SK-N-SH (cell line): ENCODE measurements at regions not wholly inside any gene's neighbourhood (a gene's known extent, or its start where the extent isn't known, plus 50 kb on each side); places are given as distances from the start of the nearest gene placed in this dataset.

Experiments used
- CTCF ChIA-PET: fragments of 300-600, 350-600 bp; formaldehyde crosslinking; extraction: SDS; loops from one replicate; lab custom pipeline; 2021; lab: Yijun Ruan, JAX
- POLR2A ChIA-PET: fragments of 350-600 bp; sonication (Branson Sonifier 250); formaldehyde crosslinking; extraction: SDS; loops from one replicate; lab custom pipeline; 2020; ENCODE audit warnings: antibody characterized with exemption, inconsistent platforms; lab: Yijun Ruan, JAX
- DNase-seq: peaks from one replicate; pipeline ENCODE4 v3.0.0; 2012
- H2AFZ ChIP-seq: fragments of 200-600 bp; sonication (generic); 2 replicates; pipeline ENCODE4 v1.8.1; 2016; ENCODE audit warnings: antibody characterized with exemption, mild to moderate bottlenecking, low read depth
- H3F3A ChIP-seq: fragments of 200-600 bp; sonication (generic); replicated peaks from 2 replicates; pipeline ENCODE3; 2016; ENCODE audit warnings: antibody characterized with exemption, mild to moderate bottlenecking; ENCODE audit not compliant: insufficient read depth
- H3K27ac ChIP-seq, 2 experiments: fragments of 200-500 bp in 1 of 2; fragments of 200-600 bp in 1 of 2; sonication (Bioruptor generic) in 1 of 2; sonication (generic), shearing (Covaris generic) in 1 of 2; 2 replicates each; pipeline versions ENCODE4 v1.5.1 to v1.6.1; 2014 to 2016; ENCODE audit warnings: low read depth in 2 of 2, inconsistent platforms in 1 of 2, low read length in 1 of 2, mild to moderate bottlenecking in 1 of 2, mixed read lengths in 1 of 2
- H3K27me3 ChIP-seq: fragments of 200-600 bp; sonication (generic), shearing (Covaris generic); 2 replicates; pipeline ENCODE4 v1.6.1; 2016; ENCODE audit warnings: mixed run types; ENCODE audit not compliant: insufficient read depth
- H3K36me3 ChIP-seq, 2 experiments: fragments of 200-500 bp in 1 of 2; fragments of 200-600 bp in 1 of 2; sonication (Bioruptor generic) in 1 of 2; sonication (generic) in 1 of 2; replicated peaks in 1 of 2; 2 replicates each; pipeline versions ENCODE3 to v1.5.1; 2014 to 2016; ENCODE audit warnings: low read length in 1 of 2, mild to moderate bottlenecking in 1 of 2; ENCODE audit not compliant: insufficient read depth in 2 of 2, control insufficient read depth in 1 of 2
- H3K4me1 ChIP-seq, 2 experiments: fragments of 200-500 bp in 1 of 2; fragments of 200-600 bp in 1 of 2; sonication (Bioruptor generic) in 1 of 2; sonication (generic), shearing (Covaris generic) in 1 of 2; 2 replicates each; pipeline versions ENCODE4 v1.5.1 to v1.6.1; 2014 to 2016; ENCODE audit warnings: low read depth in 1 of 2, low read length in 1 of 2, mixed run types in 1 of 2; ENCODE audit not compliant: insufficient read depth in 2 of 2, control insufficient read depth in 1 of 2
- H3K4me2 ChIP-seq: fragments of 200-600 bp; sonication (generic), shearing (Covaris generic); 2 replicates; pipeline ENCODE4 v1.6.1; 2017; ENCODE audit warnings: mixed run types
- H3K4me3 ChIP-seq, 2 experiments: fragments of 200-500 bp in 1 of 2; fragments of 200-600 bp in 1 of 2; sonication (Bioruptor generic) in 1 of 2; sonication (generic), shearing (Covaris generic) in 1 of 2; 2 replicates each; pipeline versions ENCODE4 v1.5.1 to v1.8.1; 2014 to 2016; ENCODE audit warnings: low read depth in 2 of 2, inconsistent platforms in 1 of 2, low read length in 1 of 2, mild to moderate bottlenecking in 1 of 2, mixed read lengths in 1 of 2, moderate library complexity in 1 of 2
- H3K79me2 ChIP-seq: fragments of 200-600 bp; sonication (generic); 2 replicates; pipeline ENCODE4 v1.8.1; 2017; ENCODE audit warnings: mild to moderate bottlenecking; ENCODE audit not compliant: insufficient read depth
- H3K9ac ChIP-seq: fragments of 200-600 bp; sonication (generic); 2 replicates; pipeline ENCODE4 v1.6.1; 2017; ENCODE audit warnings: mixed run types
- H3K9me2 ChIP-seq: fragments of 200-600 bp; sonication (generic); 2 replicates; pipeline ENCODE4 v1.6.1; 2017; ENCODE audit warnings: mixed run types
- H3K9me3 ChIP-seq: fragments of 200-600 bp; sonication (generic); 2 replicates; pipeline ENCODE4 v1.6.1; 2017; ENCODE audit warnings: mixed run types, mild to moderate bottlenecking, moderate library complexity
- H4K20me1 ChIP-seq: fragments of 200-600 bp; sonication (generic); 2 replicates; pipeline ENCODE4 v1.6.1; 2017; ENCODE audit warnings: mild to moderate bottlenecking, mixed run types; ENCODE audit not compliant: insufficient read depth
- CHD2 ChIP-seq: fragments of 150-350 bp; IDR thresholded peaks from 2 replicates; pipeline ENCODE4 v1.6.1; 2018; ENCODE audit warnings: low read length; ENCODE audit not compliant: partially characterized antibody
- ELF1 ChIP-seq: IDR thresholded peaks from 2 replicates; pipeline ENCODE4 v1.4.0; 2012
- EP300 ChIP-seq, 2 experiments: IDR thresholded peaks; 2 replicates each; pipeline versions ENCODE4 v1.4.0 to v1.6.1; 2012; ENCODE audit warnings: borderline replicate concordance in 1 of 2, low read depth in 1 of 2, low read length in 1 of 2
- FOXJ3 ChIP-seq: sonication (generic); formaldehyde crosslinking; IDR thresholded peaks from 2 replicates; pipeline ENCODE4 v1.5.1; 2020; ENCODE audit warnings: mild to moderate bottlenecking, missing genetic modification reagents
- GATA2 ChIP-seq: sonication (generic); formaldehyde crosslinking; IDR thresholded peaks from 2 replicates; pipeline ENCODE4 v1.5.0; 2020; ENCODE audit warnings: mild to moderate bottlenecking, missing genetic modification reagents
- IRF3 ChIP-seq: fragments of 150-350 bp; IDR thresholded peaks from 2 replicates; pipeline ENCODE4 v1.6.1; 2016; ENCODE audit warnings: mild to moderate bottlenecking, low read depth, low read length
- JUND ChIP-seq: IDR thresholded peaks from 2 replicates; pipeline ENCODE4 v1.4.0; 2012
- MXI1 ChIP-seq: IDR thresholded peaks from 2 replicates; pipeline ENCODE4 v1.6.1; 2012; ENCODE audit warnings: mild to moderate bottlenecking, low read depth, low read length, improper control_type of control experiment
- NFIC ChIP-seq: IDR thresholded peaks from 2 replicates; pipeline ENCODE4 v1.4.0; 2012; ENCODE audit warnings: borderline replicate concordance
- RCOR1 ChIP-seq: fragments of 150-350 bp; IDR thresholded peaks from 2 replicates; pipeline ENCODE4 v1.6.1; 2017; ENCODE audit warnings: antibody characterized with exemption, low read length
- RFX5 ChIP-seq: IDR thresholded peaks from 2 replicates; pipeline ENCODE4 v1.6.1; 2012; ENCODE audit warnings: mild to moderate bottlenecking, improper control_type of control experiment, low read length
- TAF1 ChIP-seq: IDR thresholded peaks from 2 replicates; pipeline ENCODE4 v1.6.1; 2012; ENCODE audit warnings: low read depth, mild to moderate bottlenecking, low read length, moderate library complexity, borderline replicate concordance
- TEAD4 ChIP-seq: IDR thresholded peaks from 2 replicates; pipeline ENCODE4 v1.4.0; 2012; ENCODE audit warnings: mild to moderate bottlenecking, borderline replicate concordance; ENCODE audit not compliant: insufficient read depth
- USF2 ChIP-seq: fragments of 150-350 bp; IDR thresholded peaks from 2 replicates; pipeline ENCODE4 v1.6.1; 2017; ENCODE audit warnings: antibody characterized with exemption, low read length, low read depth, borderline replicate concordance
- ZBTB33 ChIP-seq: IDR thresholded peaks from 2 replicates; pipeline ENCODE4 v1.4.0; 2012; ENCODE audit warnings: low read depth, borderline replicate concordance
- WGBS: methylation state at CpG from one replicate; pipeline ENCODE4 v1.1.6; 2017; ENCODE audit warnings: low lambda C conversion rate; 5-methylcytosine and 5-hydroxymethylcytosine counted together

GRCh38 chr1:229043115-229043514, 227.8 kb upstream of the RAB4A start:
- Histone ChIP-seq H3K79me2 (no peaks in the 10 kb centered on the region), H2AFZ (no peak overlapping the region), H3K4me1 (no peaks in the 10 kb centered on the region), H3F3A (no peaks in the 10 kb centered on the region), H3K27ac (no peak overlapping the region), H3K4me3 (no peak overlapping the region), H4K20me1 (no peaks in the 10 kb centered on the region), H3K9me3 (no peaks in the 10 kb centered on the region), H3K36me3 (no peaks in the 10 kb centered on the region), H3K27me3 (peaks cover 8% of the 10 kb centered on the region; the same call in 1 of the 2 replicates), H3K9me2 (no peaks in the 10 kb centered on the region), H3K9ac (no peak overlapping the region), H3K4me2 (no peak overlapping the region)
- TF ChIP-seq NFIC (no peak), RCOR1 (no peak), EP300 (IDR thresholded peaks at IDR 0.05; ENCODE audit: borderline replicate concordance in 1 of 2, low read depth in 1 of 2, low read length in 1 of 2) (no peak), RFX5 (no peak), FOXJ3 (no peak), MXI1 (no peak), ELF1 (no peak), GATA2 (CRISPR knock-in tag) (no peak)
- WGBS: 61% methylated on average over 2 of the region's 2 CpGs
- ChIA-PET POLR2A (no interaction called here), CTCF (no interaction called here)
- DNase-seq: no peak

GRCh38 chr1:229046251-229046853, 224.6 kb upstream of the RAB4A start:
- ChIA-PET POLR2A (no interaction called here), CTCF (no interaction called here)
- no peaks in the 10 kb centered on the region for H3F3A ChIP-seq
- no peaks in the 10 kb centered on the region for H3K9me3 ChIP-seq
- H3K9me2 ChIP-seq: no peaks in the 10 kb centered on the region
- no peak overlapping the region for H3K4me2 ChIP-seq
- no peaks in the 10 kb centered on the region for H4K20me1 ChIP-seq
- H3K4me1 ChIP-seq: no peaks in the 10 kb centered on the region
- H3K4me3 ChIP-seq: no peak overlapping the region
- H2AFZ ChIP-seq: no peak overlapping the region
- no peak overlapping the region for H3K27ac ChIP-seq
- WGBS: 61% methylated on average over 14 of the region's 14 CpGs
- H3K36me3 ChIP-seq: no peaks in the 10 kb centered on the region
- peaks cover 8% of the 10 kb centered on the region; the same call in 1 of the 2 replicates for H3K27me3 ChIP-seq
- H3K9ac ChIP-seq: no peak overlapping the region
- H3K79me2 ChIP-seq: no peaks in the 10 kb centered on the region
- TF ChIP-seq TEAD4: no peak
- no peak for TF ChIP-seq USF2
- TF ChIP-seq NFIC: no peak
- no peak for DNase-seq

- 58% methylated on average over 7 of the region's 8 CpGs for WGBS
- no peaks in the 10 kb centered on the region for H4K20me1 ChIP-seq
- no peaks in the 10 kb centered on the region for H3K9me3 ChIP-seq
- H3K4me3 ChIP-seq: no peak overlapping the region
- no peaks in the 10 kb centered on the region for H3K79me2 ChIP-seq
- no peak for TF ChIP-seq ZBTB33
- TF ChIP-seq MXI1: no peak
- TF ChIP-seq CHD2: no peak
- TF ChIP-seq IRF3: no peak
- TF ChIP-seq JUND: no peak
- no peak for TF ChIP-seq ELF1
- no peak for TF ChIP-seq USF2
- TF ChIP-seq TAF1: no peak
- TF ChIP-seq, all 33 proteins: peak for 0
- H3F3A ChIP-seq: no peaks in the 10 kb centered on the region
- POLR2A ChIA-PET: no interaction called here
- H3K36me3 ChIP-seq: no peaks in the 10 kb centered on the region
- no peaks in the 10 kb centered on the region for H3K4me1 ChIP-seq
- H3K9me2 ChIP-seq: no peaks in the 10 kb centered on the region
- DNase-seq: no peak
- no peak overlapping the region for H2AFZ ChIP-seq
- no peak overlapping the region for H3K27ac ChIP-seq
- peaks cover 8% of the 10 kb centered on the region; the same call in 1 of the 2 replicates for H3K27me3 ChIP-seq
- CTCF ChIA-PET: no interaction called here
- H3K4me2 ChIP-seq: no peak overlapping the region
- no peak overlapping the region for H3K9ac ChIP-seq
Observed at GRCh38 chr1:229047161-229047839, 223.6 kb upstream of the RAB4A start.
